GM19397 (cell line): ENCODE measurements at regions not wholly inside any gene's neighbourhood (a gene's known extent, or its start where the extent isn't known, plus 50 kb on each side); places are given as distances from the start of the nearest gene placed in this dataset.
"Not testable (repeated sequence)": the region's sequence is repeated elsewhere in the genome, so short reads cannot be mapped to it uniquely, and the experiment has no call there.

Experiments used
- ATAC-seq: cut with Tn5 transposase; IDR thresholded peaks from one replicate; pipeline ENCODE4 v1.9.1; 2021; ENCODE audit warnings: mild to moderate bottlenecking, moderate library complexity; ENCODE audit not compliant: unreplicated experiment

DNA sequence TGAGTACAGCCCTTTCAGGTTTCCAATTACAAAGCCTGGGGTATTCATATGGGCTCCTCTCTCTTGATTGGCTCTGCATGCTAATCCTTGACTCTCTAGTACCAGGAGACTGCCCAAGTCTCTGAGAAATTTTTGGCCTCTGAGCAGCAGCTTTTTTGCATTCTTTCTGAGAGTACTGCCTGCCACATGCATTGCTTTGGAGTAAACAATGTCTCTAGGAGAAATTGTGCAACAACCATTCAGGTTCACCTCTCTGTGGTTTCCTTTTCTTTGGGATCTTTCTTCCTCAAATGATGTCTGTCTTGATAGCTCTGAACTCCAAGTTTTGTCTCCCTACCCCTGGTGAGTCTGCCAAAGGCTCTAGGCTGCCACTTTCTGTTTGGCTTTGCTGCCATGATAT, 115.8 kb upstream of the SETBP1 start:
- ATAC-seq = no peak

DNA sequence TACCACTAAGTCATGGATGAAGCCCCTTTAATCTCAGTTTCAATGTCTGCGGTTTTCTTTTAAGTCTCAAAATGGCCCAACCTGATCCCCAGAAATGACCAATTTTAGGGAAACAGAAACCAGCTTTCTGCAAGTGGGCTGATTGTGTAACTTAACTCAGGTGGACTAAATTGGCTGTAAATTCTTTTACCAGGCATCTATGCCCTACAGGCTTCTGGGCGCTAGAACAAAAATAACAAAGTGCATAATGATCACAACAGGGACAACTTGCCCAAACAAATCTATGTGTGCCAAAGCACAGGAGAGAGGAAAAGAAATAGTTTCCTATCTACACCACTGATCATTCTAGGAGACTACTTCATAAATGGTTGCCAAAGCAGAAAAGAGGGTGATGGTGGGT, 112.3 kb upstream of the SETBP1 start:
- no peak for ATAC-seq

DNA sequence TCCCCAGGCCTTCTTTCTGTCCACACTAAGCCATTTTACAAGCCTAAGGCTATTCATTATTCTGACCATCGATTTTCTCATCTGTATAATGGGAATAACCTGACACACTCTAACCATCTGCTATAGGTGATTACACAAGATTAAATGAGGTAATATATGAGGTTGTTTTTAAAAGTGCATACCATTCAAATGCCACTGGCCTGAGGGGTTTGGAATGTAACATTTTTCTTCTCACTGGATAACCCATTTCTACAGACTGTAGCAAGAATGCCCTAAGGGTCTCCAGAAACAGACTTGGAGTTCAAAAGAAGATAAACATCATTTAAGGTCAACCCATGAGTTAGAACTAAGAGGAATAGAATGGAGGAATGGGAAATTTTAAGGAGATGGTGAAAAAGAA, 111.7 kb upstream of the SETBP1 start:
- ATAC-seq = no peak

DNA sequence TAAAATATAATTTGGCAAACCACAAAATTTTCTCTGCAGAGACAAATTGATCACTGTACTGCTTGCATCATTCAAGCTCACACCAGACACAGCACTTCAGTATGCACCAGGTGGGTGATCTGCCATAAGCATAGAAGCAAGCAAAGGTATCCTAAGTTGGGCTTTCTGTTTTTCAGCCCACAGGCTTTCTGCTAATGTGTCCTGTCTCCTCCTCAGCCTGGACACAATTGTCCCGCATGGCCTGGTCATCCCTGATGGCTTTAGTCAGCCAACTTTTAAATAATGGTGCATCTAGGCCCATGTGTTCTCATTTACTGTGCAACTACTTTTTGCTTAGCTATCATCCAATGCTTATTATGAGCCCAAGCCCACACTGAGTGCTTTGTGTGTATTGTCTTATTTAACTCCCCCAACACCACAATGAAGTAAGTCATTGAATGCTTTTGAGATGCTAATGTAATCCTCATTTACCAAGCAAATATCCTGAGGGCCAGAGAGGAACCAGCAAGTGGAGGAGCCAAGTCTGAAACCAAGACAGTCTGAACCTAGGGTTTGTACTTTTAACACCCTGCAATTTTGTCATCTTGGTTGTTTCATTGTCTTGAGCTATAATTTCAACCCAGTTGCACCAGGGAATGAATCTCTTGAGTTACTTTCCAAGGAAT, 111.2 kb upstream of the SETBP1 start:
- ATAC-seq = no peak

- no peak for ATAC-seq
Observed at GRCh38 chr18:44579028-44579702, 101.5 kb upstream of the SETBP1 start.

GRCh38 chr18:44579745-44580144, 100.9 kb upstream of the SETBP1 start:
- no peak for ATAC-seq

- ATAC-seq = no peak
Observed at GRCh38 chr18:44580159-44580558, 100.5 kb upstream of the SETBP1 start.

GRCh38 chr18:44580782-44581181, 99.9 kb upstream of the SETBP1 start:
- not testable (repeated sequence) for ATAC-seq

- no peak for ATAC-seq
Observed at GRCh38 chr18:44582456-44582855, 98.2 kb upstream of the SETBP1 start.

DNA sequence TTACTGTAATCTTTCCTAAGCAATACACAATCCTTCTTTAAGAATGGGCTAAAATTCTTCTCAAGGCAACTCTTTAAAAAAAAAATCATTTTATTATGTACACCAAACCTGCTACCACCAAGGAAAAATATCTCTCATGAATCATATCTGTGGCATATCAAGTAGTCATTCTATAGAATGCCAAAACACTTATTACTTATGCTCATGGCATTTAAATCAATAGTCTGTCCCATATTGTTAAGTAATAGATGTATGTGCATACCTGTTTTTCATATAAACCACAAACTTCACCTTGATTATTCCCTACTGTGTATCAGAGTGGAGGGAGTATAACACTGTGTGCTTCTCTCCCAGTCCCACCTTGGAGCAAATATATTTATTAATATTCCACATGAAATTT, 95.8 kb upstream of the SETBP1 start:
- ATAC-seq = no peak

- ATAC-seq = no peak
Observed at GRCh38 chr18:44586782-44587524, 93.7 kb upstream of the SETBP1 start.

DNA sequence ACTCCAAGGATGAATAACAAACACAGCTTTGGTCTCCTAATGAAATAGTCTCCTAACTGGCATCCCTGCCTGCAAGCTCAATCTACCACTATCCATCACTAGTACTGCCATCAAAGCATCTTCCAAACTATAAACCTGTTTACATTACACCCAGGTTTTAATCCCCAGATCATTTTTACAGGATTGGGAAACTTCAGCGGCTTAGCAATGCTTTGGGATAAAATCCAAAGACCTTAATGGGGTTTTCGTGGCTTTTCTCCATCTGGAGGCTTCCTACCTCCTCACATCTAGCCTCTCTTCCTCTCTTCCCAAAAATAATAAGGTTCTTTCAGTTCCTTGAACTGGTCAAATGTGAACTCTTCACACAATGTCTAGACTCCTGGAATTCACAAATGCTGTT, 92.2 kb upstream of the SETBP1 start:
- no peak for ATAC-seq

DNA sequence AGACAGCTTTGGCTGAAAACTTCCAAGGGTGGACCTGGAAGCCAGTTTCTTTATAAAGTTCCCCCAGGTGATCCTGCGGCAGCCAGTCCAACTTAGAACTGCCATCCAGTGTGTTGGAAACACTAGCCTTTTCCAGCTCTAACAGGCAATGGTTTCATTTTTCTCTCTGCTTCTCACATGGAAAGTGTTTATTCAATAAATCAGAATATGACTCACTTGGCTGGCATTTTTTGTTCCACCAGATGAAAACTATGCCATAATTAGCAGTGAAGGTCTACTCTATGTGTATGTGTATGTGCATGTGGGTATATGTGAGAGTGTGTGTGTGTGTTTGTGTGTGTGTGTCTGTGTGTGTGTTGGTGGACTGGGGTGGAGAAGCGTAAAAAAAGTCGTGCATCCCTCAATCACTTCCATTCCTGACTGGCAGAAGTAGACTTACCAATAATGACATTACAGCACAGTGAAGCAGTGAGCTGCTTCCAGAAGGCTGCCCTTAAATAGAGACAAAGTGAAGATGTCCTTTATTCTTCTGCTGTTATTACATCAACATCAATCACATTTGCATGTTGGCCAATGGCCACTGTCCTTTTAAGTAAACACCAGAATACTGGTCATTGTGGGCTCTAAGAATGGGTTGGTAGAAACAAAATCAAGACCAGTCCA, 90.9 kb upstream of the SETBP1 start:
- ATAC-seq = no peak

DNA sequence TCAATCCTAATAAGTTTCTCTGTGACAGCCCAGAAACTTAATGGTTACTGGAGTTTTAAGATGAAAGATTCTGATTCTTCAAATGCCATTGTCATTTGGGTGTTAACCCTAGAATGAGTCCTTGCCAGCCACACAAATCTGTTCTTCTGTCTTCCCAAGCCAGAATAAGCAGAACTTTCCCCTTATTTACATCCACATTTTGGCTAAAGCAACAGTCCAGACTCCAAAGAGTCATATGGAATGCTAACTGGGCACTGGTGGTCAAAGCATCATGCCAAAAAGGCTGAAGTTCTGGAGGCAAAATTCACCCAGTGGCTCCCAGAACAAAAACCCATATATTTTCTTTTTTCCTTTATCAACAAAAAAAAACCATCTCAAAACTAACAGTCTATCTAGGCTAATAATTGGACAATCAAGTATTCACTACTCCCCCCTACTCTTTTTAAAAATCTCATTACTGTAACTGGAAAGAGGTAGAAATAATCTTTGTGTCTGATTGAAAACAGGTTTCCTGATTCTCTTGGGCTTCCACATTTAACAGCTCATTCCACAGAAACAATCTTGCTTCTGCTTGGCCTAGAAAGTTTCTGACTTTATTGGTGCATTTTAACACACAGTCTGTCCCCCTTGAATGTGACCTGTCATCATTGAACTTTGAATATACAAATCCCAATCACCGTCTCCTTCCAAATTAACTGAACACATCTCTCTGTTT, 89.6 kb upstream of the SETBP1 start:
- ATAC-seq = no peak

DNA sequence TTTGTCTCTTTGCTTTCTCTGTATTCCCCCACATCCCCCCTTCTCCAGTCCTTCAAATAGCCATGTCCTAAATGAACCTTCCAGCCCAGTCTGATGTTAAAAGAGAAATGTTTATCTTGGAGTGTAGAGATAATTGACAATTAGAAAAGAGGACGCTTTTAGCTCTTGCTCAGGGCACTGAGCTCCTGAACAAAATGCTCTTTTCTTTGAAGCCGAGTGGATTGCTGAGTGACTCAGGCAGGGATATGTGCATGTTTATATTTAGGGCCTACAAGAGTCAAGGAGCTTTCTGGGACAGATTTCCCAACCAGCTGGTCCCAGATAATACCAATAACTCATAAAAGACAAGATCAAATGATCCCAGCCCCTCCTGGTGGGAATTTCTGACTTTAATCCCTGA, 88.0 kb upstream of the SETBP1 start:
- ATAC-seq = no peak

DNA sequence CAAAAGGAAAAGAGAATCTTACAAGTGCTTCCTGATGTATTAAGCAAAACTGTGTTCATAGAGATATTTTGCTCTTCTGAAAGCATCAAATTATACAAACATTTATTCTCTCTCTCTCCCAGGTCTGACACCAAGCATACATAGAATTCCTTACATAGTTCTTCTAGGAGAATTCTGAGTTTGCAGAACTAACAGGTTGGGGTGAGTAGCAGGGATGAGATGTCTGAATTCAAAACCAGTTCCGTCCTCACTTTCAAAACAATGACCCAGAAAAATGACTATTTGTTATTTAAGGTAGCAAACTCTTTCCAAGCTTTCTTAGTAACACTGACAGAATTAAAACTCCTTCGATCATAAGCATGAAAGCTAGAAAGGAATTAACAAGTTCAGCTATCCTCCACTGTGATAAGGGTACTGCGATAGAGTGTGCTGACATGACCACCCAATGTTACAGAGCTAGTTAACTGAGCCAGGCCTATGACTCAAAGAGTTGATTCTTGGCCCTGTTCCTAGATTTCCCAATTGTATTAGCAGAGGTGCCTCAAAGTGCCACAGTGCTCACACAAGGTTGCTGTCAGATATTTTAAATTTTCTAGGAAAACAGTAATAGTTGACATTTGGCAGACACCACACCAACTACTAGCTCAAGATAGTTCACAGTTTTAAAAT, 85.8 kb upstream of the SETBP1 start:
- ATAC-seq = no peak

- ATAC-seq = no peak
Observed at GRCh38 chr18:44597797-44598196, 82.9 kb upstream of the SETBP1 start.

DNA sequence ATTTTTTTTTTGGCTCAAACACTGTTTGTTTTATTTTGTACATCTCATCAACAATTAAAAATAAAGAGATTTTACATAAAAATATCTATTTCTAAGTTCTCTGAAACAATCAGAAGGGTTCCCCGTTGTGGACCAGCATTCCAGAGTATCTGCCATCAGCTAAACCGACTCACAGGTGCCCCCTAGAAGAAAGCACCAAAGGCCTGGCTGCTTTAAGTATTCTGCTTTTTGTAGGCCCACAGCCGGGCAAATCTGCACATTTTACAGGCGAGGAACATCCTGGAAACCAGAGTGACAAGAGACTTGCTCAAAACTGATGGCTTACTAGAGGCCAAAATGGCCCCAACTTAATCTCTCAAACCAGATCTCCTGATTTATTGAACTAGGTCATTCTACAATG, 82.2 kb upstream of the SETBP1 start:
- ATAC-seq = no peak

- ATAC-seq = no peak
Observed at GRCh38 chr18:44599412-44599811, 81.3 kb upstream of the SETBP1 start.

- ATAC-seq = no peak
Observed at GRCh38 chr18:44601447-44601846, 79.2 kb upstream of the SETBP1 start.
